ENCODE measurements at regions not wholly inside any gene's neighbourhood (a gene's known extent, or its start where the extent isn't known, plus 50 kb on each side); places are given as distances from the start of the nearest gene placed in this dataset.
"Not testable (repeated sequence)": the region's sequence is repeated elsewhere in the genome, so short reads cannot be mapped to it uniquely, and the experiment has no call there.

- no peak for DNase-seq (ENCODE audit: low spot score)
Measured at GRCh38 chr21:23986987-23987386, 1620.3 kb downstream of the MRPL39 start.

- no peak for DNase-seq (ENCODE audit: low spot score)
Measured at GRCh38 chr21:23986214-23986613, 1621.1 kb downstream of the MRPL39 start.

- no peak for DNase-seq (ENCODE audit: low spot score)
Measured at GRCh38 chr21:23982546-23982945, 1624.7 kb downstream of the MRPL39 start.

- no peak for DNase-seq (ENCODE audit: low spot score)
Measured at GRCh38 chr21:23977971-23978370, 1629.3 kb downstream of the MRPL39 start.

GRCh38 chr21:23968722-23969647 lies 1638.3 kb downstream of the MRPL39 start:
- peak; percentile 36 for DNase-seq (ENCODE audit: low spot score)

- no peak for DNase-seq (ENCODE audit: low spot score)
Measured at GRCh38 chr21:23968008-23968407, 1639.3 kb downstream of the MRPL39 start.

GRCh38 chr21:23963454-23963853 lies 1643.8 kb downstream of the MRPL39 start:
- no peak for DNase-seq (ENCODE audit: low spot score)

GRCh38 chr21:23960769-23961168 lies 1646.5 kb downstream of the MRPL39 start:
- DNase-seq (ENCODE audit: low spot score): no peak

- no peak for DNase-seq (ENCODE audit: low spot score)
Measured at GRCh38 chr21:23955135-23955843, 1652.0 kb downstream of the MRPL39 start.

- no peak for DNase-seq (ENCODE audit: low spot score)
Measured at GRCh38 chr21:23952269-23952668, 1655.0 kb downstream of the MRPL39 start.

- DNase-seq (ENCODE audit: low spot score): no peak
Measured at GRCh38 chr21:23951251-23951650, 1656.0 kb downstream of the MRPL39 start.

- DNase-seq (ENCODE audit: low spot score): no peak
Measured at GRCh38 chr21:23950344-23950743, 1656.9 kb downstream of the MRPL39 start.

GRCh38 chr21:23949493-23949892 lies 1657.8 kb downstream of the MRPL39 start:
- no peak for DNase-seq (ENCODE audit: low spot score)

GRCh38 chr21:23939369-23940065 lies 1667.8 kb downstream of the MRPL39 start:
- DNase-seq (ENCODE audit: low spot score): no peak

GRCh38 chr21:23936991-23937390 lies 1670.3 kb downstream of the MRPL39 start:
- DNase-seq (ENCODE audit: low spot score): no peak

- DNase-seq (ENCODE audit: low spot score): no peak
Measured at GRCh38 chr21:23936224-23936623, 1671.1 kb downstream of the MRPL39 start.

GRCh38 chr21:23930565-23930964 lies 1676.7 kb downstream of the MRPL39 start:
- no peak for DNase-seq (ENCODE audit: low spot score)

- DNase-seq (ENCODE audit: low spot score): not testable (repeated sequence)
Measured at GRCh38 chr21:23926430-23926829, 1680.9 kb downstream of the MRPL39 start.

GRCh38 chr21:23921670-23922418 lies 1685.4 kb downstream of the MRPL39 start:
- DNase-seq (ENCODE audit: low spot score): no peak

- DNase-seq (ENCODE audit: low spot score): no peak
Measured at GRCh38 chr21:23900727-23901126, 1706.6 kb downstream of the MRPL39 start.

- DNase-seq (ENCODE audit: low spot score): no peak
Measured at GRCh38 chr21:23899561-23899960, 1707.7 kb downstream of the MRPL39 start.

- no peak for DNase-seq (ENCODE audit: low spot score)
Measured at GRCh38 chr21:23890652-23891051, 1716.6 kb downstream of the MRPL39 start.

All from mucosa of gallbladder (tissue), 1 donor.